ENCODE measurements at regions not wholly inside any gene's neighbourhood (a gene's known extent, or its start where the extent isn't known, plus 50 kb on each side); places are given as distances from the start of the nearest gene placed in this dataset.
"Not testable (repeated sequence)": the region's sequence is repeated elsewhere in the genome, so short reads cannot be mapped to it uniquely, and the experiment has no call there.

DNA sequence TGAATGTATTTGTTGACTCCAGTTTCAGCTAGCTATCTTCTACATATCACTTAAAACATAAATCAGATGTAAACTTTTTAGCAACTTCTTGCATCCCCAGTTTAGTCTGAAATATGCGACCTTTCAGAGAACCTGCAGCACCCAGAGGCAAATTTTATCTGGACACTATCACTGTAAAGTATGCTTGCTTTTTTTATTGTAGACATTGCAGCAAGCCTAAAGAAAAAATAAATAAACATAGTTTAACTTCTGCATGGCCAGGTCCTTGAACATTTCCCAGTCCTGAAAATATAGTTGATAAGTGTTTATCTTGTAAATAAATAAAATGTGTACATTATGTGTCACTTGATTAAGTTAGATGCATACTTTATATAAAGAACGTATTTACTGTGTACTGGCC lies 1829.4 kb downstream of the PCDH9 start:
- no peak for DNase-seq (ENCODE audit: low read depth in 3 of 3)

DNA sequence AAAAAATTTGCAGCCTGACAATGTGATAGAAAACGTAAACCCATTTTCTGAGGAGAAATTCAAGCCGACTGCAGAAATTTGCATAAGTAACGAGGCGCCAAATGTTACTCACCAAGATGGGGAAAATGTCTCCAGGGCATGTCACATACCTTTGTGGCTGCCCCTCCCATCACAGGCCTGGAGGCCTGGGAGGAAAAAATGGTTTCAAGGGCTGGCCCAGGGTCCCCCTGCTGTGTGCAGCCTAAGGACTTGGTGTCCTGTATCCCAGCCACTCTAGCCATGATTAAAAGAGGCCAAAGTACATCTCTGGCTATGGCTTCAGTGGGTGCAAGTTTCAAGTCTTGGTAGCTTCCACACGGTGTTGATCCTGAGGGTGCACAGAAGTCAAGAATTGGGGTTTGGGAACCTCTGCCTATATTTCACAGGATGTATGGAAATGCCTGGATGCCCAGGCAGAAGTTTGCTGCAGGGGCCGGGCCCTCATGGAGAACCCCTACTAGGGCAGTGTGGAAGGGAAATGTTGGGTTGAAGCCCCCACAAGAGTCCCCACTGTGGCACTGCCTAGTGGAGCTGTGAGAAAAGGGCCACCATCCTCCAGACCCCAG lies 1842.3 kb downstream of the PCDH9 start:
- no peak for DNase-seq (ENCODE audit: low read depth in 3 of 3)

DNA sequence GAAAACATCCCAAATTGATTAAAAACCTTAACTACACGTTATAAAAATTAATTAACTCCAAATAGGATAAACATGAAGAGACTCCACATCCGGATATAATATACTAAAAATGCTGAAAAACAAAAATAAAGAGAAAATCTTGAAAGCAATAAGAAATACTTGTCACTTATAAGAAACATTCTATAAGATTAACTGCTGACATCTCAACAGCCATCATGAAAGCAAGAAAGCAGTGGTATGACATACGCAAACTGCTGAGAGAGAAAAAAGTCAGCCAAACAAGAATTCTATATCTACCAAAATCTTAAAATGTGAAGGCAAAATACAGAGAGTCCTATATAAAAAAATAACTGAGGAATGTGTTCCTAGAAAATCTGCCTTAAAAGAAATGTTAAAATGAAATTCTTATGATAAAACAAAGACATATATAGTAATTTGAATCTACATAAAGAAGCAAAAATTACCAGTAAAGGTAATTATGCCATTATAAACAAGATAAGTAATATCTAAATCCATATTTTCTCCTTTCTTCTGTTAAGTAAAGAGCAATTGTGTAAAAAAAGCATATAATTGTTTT lies 1851.1 kb downstream of the PCDH9 start:
- DNase-seq (ENCODE audit: low read depth in 3 of 3) = no peak

DNA sequence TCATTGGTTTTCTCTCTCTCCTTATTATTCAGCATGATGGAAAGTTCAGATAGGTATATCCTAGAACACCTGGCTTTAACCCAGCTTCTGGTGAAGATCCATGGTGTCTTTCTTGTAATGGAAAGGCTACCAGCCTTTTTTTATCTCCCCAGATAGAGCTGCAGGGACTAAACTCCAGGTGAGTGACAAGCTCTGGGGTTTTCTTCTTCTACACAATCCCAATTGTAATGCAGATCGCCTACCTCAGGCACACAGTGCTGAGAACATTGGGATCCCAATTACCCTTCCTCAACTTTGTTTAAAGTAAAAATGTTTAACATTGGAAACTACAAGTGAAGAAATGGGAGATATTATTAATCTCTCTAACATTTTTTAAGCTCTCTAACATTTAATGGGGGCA lies 1851.7 kb downstream of the PCDH9 start:
- DNase-seq (ENCODE audit: low read depth in 3 of 3) = no peak

DNA sequence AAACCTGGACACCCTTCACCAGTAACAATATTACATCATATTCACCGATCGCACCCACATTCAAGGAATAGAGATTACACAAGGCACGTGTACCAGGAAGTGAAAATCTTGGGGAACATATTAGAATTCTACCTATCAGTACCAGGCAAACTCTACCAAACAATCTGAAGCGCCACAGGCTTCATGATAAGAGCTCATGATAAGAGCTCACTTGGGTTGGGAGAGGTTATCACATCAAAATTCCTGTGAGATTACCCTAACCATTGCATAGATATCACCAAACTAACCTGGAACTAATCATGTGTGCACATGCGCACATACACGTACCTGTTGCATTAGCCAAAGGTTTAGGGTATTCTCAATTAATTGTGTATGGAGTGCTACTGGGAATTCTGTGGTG lies 1861.3 kb downstream of the PCDH9 start:
- no peak for DNase-seq (ENCODE audit: low read depth in 3 of 3)

DNA sequence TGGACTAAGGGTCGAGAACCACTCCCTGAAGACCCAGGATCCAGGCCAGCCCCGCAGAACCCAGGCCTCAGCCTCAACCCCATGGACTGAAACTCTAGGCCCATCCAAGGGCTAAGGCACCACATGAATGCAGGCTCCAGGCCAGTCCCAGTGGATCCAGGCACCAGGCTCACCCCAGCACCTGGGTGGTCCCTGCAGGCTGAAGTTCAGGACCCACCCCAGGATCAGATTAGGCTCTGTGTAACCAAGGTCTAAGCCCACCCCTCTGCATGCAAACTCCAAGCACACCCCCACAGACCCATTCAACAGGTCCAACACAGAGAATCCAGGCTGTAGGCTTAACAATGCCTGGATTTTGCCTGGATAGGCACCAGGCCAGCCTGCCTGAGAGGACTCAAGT lies 1876.2 kb downstream of the PCDH9 start:
- no peak for DNase-seq (ENCODE audit: low read depth in 3 of 3)

DNA sequence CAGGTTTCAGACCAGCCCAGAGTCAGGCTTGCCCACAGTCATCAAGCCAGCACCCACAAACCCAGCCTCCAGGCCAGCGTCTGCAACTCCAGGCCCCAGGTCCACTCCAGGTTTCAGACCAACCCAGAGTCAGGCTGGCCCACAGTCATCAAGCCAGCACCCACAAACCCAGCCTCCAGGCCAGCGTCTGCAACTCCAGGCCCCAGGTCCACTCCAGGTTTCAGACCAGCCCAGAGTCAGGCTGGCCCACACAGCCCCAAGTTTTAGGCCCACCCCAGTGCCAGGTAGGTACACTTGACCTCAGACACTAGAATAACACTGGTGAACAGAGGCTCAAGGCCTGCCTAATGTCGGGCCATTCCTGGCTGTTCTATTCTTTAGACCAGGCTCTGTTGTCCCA lies 1877.0 kb downstream of the PCDH9 start:
- DNase-seq (ENCODE audit: low read depth in 3 of 3) = not testable (repeated sequence)

DNA sequence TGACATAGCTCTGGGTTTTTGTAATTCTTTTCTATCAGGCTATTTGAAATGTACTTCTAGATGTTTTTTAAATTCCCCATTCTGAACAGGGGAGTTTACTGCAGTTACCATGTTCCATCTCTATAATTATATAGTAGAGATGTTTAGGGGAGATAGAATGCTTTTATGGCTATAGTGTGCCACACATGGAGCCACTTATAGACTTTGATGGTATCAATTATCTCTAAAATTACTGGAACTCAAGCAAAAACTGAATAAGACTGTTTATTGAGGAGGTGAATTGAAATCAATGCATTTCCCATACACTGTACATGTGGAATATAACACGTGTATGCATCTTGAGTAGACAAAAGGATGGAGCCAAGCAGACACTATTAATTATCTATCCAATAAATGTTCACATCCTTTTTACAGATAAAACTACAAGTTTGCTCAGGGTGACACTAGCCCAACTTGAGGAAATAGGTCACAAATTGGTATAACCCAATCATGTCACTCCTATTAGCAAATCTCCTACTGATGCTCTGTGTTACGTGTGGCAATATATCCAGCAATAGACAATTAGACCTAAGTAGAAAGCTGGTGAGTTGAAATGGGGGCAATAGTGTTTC lies 1882.6 kb downstream of the PCDH9 start:
- no peak for DNase-seq (ENCODE audit: low read depth in 3 of 3)

DNA sequence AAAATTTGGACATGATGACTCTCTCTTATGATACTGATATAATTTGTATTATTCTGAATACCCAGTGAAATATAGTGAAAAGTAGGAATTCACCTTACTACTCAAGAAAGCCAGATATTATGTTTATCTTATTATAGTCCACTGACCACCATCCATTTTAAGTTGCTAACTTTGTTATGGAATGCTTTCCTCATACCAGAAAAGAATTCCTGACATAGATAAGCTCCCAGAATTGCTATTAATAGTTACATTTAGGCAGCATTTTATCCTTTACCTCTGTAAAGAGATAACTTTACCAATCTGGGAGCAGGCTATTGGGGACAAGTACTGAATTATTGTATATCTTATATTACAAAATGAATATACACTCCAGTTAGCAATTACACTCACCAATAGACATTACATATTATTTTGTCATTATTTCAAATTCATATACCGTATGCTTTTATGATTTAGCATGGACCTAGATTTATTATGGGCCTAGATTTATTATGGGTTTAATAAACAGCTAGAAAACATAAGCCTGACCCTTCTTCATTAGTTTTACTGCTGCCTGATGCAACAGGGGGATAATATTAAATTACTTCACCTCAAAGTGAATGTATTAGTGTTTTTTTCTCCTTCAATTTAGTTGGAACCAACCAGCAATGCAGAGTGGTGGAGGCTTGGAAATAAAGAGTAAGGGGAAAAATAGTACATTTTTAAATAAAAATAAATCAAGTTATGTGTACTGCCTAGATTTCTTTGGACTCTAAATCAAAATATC lies 1886.1 kb downstream of the PCDH9 start:
- no peak for DNase-seq (ENCODE audit: low read depth in 3 of 3)

DNA sequence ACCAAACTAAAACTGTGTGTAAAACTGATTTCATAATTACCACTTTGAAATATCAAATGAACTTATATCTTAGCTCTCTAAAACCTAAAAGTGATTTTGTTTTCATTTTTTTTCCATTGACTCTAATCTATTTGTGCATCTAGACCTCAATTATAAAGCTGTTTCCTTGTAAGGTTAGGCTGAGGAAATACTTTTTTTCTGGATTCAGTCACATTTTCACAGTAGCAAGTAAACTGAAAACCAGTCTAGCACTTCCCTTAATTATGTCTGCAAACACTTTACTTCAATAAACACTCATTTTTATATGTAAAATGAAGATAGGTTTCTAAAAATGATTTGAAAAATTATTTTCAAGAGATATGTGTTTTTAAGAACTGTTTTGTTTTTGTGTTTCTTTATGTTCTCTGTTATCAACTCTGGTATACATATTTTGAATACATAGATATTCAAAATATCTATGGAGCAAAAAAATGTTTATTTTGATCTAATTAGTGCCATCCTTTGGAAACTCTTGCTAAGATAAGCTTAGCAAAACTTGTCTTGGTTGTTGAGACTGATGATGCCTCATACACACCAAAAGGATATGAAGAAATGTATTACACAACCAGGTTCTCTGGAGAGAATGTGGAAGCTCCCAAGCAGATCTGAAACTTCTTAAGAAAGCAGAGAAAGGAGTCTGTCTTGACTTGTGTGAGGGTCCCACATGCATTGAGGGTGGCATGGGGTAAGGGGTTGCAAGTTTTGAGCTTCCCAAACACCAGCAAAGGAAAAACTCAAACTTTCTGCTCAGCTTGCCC lies 1887.4 kb downstream of the PCDH9 start:
- DNase-seq (ENCODE audit: low read depth in 3 of 3) = no peak

DNA sequence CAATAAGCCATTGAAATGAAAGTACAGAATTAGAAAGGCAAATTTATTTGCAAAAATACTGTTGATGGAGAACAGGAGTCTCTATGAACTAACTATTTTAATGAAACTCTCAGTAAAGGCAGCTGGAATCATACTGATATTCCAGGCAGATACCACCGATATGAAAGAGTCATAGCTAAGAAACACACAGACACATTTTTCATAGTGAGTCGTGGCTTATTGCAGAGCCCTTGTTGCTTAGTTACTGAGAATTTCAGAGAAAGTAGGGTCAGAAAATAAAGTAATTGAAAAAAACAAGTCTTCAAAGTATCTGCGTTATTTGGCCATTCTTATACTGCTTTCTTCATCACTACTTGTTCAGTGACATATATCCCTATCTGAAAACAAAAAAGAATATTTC lies 1890.9 kb downstream of the PCDH9 start:
- no peak for DNase-seq (ENCODE audit: low read depth in 3 of 3)

DNA sequence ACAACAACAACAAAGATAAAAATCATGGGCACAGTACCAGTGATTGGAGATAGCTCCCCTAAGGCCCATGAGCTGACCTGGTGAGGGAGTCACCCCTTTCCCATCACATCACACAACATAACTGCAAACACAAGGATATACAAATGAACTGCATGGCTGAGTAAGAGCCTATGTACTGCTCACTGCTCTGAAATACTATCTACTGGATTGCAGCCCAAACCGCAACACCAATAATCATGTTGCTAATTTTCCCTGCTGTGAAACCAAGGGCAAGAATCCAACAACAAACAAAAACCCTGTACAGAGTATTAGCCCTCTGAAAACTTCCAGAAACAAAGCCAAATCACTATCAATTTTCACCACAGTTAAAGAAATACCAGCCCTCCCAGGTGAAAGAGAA lies 1893.2 kb downstream of the PCDH9 start:
- DNase-seq (ENCODE audit: low read depth in 3 of 3) = no peak

DNA sequence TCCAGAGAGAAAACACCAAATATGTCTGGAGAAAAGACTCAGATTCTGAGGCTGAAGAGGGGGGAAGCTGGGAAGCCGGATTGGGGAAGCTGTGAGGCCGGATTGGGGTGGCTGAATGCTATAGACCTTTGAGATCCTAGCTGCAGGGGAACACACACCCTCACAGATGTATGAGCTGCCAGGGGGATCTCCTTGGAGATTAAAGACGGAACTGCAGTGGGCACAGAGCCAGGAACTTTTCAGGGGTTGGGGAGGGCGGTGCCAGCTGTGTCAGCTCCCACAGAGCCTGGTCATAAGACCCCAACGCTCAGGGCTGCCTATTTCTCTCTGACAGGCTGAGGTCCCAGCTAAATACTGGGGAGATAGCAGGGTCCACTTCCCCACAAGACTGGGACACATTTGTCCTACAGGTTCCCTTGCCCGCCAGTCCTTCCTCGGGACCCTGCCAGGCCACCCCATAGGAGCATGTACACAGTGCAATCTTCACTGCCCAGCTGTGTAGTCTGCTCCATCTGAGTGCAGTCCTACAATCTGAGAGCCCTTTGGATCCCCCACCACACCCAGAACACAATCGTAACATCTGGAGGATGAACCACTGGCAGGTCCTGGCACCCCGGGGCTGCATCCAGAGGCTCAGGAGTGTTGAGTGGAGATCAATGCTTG lies 1893.9 kb downstream of the PCDH9 start:
- no peak for DNase-seq (ENCODE audit: low read depth in 3 of 3)

DNA sequence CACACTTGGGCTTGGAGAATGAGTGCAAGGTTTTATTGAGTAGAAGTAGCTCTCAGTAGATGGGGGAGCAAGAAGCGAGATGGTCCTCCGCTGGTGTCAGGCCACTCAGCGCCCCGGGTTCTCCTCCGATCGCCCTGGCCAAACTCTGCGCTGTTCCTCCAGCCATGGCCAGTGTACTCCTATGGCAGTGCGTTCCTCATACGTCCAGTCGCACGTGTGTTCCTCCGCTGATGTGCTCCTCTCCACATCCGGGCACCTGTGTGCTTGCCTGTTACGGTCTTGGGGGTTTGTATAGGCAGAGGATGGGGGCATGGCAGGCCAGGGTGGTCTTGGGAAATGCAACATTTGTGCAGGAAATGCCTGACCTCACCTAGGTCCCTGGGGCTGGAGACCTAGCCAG lies 1899.4 kb downstream of the PCDH9 start:
- no peak for DNase-seq (ENCODE audit: low read depth in 3 of 3)

DNA sequence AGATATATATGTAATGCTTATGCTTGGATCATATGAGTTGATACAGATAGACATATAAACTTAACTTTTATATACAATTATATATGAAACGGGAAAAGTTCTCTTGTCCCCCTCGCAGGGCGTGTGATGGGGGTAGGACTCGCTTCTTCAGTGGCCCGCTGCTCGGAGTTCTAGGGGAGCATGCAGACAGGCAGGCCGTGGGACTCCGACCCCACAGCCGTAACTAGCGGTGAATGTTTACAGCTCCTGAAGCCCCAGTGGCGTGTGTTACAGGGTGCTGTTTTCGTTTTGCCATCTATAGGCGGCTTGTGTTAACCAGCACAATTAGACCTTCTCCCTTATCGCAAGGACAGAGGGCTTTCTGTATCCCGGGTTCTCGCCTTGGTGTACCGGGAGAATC lies 1899.8 kb downstream of the PCDH9 start:
- no peak for DNase-seq (ENCODE audit: low read depth in 3 of 3)

DNA sequence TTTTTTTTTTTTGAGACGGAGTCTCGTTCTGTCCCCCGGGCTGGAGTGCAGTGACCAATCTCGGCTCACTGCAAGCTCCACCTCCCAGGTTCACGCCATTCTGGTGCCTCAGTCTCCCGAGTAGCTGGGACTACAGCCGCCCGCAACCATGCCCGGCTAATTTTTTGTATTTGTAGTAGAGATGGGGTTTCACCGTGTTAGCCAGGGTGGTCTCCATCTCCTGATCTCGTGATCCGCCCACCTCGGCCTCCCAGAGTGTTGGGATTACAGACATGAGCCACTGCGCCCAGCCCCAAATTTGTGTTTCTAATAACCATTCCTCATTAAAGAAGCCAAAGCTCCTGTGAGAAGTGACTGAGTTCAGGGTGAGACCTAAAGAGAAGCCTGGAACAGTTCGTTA lies 1906.9 kb downstream of the PCDH9 start:
- DNase-seq (ENCODE audit: low read depth in 3 of 3) = not testable (repeated sequence)

DNA sequence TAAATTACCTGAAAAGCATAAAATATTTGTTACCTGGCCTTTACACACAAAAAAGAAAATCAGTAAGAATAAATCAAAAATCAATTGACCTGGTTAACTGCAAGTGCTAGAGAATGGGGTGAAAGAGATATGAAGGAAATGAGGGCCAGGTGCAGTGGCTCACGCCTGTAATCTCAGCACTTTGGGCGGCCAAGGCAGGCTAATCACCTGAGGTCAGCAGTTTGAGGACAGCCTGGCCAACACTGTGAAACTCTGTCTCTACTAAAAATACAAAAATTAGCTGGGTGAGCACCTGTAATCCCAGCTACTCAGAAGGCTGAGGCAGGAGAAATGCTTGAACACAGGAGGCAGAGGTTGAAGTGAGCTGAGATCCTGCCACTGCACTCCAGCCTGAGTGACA lies 1908.7 kb downstream of the PCDH9 start:
- DNase-seq (ENCODE audit: low read depth in 3 of 3) = not testable (repeated sequence)

DNA sequence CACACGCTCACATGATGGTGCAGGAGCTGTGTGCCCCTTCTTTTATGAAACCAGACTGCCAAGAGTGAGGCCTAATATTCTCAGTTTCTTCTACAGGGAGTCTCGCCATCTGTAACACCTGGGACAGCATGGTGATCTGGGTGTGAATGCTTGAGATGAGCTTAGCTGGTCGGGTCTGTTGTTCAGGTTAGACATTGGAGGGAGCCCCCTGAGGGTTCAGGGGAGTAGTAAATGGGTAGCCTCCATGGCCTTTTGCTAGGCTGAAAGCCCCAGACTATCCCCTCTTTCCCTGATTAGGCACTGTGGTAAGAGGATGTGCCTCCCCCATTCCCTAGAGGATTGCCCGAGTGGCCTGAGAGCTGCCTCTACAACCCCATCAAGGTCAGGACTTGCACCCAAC lies 1916.1 kb downstream of the PCDH9 start:
- DNase-seq (ENCODE audit: low read depth in 3 of 3) = no peak

DNA sequence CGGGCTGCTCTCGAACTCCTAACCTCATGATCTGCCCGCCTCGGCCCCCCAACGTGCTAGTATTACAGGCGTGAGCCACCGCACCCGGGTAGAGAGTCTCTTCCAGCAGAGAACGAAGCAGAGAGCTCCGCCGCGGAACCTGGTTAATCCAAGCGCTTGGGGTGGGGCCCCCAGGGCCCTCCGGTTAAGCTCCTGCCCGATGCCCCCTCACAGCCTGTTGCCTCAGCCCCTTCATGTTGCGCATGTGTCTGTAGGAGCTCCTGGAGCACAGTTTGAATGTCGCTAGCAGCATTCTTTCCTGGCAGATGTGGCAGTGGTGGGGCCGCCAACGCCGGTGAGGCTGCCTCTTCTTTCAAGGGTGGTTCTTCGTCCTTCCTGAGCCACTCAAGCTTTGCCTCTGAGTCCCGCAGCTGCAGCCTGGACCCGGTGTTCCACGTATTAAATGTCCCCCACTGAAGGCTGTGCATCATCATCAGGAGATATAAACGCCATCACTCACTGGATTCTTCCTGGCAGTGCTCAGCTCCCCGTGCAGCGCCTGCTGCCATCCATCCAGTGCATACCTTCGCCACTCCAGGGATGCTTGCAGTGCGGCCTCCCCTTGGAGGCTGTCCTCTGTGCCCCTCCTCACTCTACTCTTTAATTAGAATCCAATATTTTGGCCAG lies 1919.3 kb downstream of the PCDH9 start:
- DNase-seq (ENCODE audit: low read depth in 3 of 3) = no peak

DNA sequence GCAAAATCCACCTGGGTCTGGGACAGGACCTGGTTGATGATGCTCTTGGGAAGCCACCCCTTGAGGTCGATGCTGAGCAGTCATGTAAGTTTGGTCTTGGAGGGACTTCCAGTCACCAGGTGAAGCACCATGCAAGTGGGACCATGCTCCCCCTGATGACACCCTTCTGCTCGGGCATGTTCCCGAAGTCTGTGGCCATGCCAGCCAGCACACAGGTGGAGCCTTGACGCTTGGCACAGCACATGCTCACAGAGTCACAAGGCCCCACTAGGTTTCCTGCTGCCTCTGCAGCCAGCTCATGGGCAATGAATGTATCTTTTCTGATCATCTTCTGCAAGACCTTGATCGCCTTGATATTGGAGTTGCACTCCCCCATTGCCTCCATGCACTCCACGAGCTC lies 1920.2 kb downstream of the PCDH9 start:
- no peak for DNase-seq (ENCODE audit: low read depth in 3 of 3)

DNA sequence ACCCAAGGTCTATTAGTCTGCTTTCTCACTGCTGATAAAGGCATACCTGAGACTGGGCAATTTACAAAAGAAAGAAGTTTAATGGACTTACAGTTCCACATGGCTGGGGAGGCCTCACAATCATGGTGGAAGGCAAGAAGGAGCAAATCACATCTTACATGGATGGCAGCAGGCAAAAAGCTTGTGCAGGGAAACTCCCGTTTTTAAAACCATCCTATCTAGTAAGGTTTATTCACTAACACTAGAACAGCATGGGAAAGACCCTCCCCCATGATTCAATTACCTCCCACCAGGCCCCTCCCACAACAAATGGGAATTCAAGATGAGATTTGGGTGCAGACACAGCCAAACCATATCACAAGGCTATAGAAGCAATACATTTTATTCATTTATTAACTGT lies 1921.4 kb downstream of the PCDH9 start:
- DNase-seq (ENCODE audit: low read depth in 3 of 3) = not testable (repeated sequence)
